SK-N-DZ (cell line): ENCODE measurements at regions not wholly inside any gene's neighbourhood (a gene's known extent, or its start where the extent isn't known, plus 50 kb on each side); places are given as distances from the start of the nearest gene placed in this dataset.

ENCODE experiments used
- DNase-seq: peaks from one replicate; pipeline ENCODE4 v3.0.0-alpha.2; 2015; ENCODE audit warnings: low spot score

DNA sequence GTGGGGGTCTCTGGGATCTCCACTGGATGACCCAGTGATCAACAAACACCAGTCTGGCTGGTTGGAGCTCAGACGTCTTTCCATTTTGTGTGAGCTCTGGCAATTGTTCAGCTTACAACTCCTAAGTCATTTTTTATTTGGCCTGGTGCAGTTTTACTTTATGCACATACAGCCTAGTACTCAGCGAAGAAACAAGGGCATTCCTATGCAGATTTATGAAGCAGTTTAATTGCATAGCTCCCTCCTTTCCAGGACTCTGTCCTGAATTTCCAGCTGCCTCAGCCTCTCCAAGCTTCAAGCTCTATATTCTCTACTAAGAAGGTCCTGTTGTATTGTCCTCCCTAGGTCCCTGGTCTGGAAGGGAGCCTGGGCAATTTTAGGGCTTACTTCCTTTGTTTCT lies 145.6 kb upstream of the GALNT17 start:
- DNase-seq = no peak

DNA sequence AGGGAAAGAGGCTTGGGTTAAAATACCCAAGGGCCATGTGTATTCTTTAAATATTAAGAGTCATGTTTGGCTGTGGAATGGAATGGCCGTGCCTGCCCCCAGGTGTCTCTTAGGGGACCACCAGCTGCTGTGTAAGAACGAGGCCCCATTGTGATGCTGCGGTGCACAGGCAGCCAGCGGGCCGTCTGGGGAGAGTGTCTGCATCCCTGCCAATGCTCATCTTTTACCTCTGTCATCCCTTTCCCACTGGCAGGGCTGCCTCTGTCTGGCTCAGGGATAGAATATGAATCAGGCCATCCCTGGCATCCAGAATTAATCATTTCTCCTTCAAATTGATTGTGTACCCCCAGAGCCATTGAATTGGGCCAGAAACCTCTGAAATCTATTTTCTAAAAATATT lies 137.8 kb upstream of the GALNT17 start:
- DNase-seq = no peak

DNA sequence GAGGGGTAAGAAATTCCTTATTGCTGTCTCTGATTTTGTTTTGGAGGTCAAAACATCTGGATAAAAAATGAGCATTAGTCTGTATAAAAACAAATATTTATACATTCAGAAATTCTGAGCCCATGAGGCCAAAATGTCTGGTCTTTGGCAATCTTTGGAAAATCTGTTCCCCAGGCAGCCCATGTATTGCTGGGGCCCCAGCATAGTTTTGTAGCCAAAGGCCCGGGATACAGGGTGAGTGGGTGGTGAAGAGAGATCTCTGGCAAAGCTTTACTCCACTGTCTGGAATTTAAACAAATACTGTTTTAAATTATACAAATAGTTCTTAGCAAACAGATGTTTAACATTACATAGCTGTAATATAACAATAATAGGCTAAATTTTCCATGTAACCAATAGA lies 134.7 kb upstream of the GALNT17 start:
- DNase-seq = no peak

DNA sequence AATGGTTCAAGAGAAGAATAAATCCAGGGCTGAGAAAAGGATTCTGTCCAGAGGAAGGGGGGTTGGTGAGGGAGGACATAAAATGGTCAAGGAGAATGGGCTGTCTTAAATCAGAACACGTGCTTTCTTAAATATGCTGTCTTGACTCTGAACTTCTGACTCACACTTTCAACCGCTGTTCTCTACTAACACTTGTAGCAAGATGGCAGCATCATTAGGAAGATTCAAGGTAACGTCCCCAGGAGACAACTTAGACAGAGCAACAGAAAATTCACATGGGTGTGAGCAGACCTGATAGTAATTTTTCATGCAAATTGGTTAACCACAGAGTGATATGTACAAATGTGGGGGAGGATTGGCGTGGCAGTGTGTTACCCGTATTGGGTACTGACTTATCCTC lies 126.8 kb upstream of the GALNT17 start:
- no peak for DNase-seq

DNA sequence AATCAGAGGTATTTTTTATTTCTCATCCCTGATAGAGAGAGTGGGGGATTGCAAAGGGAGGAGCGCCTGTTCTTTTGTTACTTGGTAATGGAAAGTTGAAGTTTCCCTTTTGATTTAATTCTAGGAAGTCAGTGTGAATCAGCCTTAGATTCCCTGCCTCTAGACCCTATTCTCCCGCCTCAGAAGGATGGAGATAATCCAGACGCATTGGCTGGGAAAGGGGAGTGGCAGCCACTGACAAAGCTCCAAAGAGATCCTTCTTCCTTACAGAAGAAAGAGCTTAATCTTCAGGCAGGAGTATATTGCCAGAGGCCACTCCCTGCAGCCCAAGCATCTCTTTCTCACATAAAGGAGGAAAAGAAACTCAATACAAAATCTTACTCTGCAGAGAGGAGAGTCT lies 122.3 kb upstream of the GALNT17 start:
- DNase-seq = no peak

DNA sequence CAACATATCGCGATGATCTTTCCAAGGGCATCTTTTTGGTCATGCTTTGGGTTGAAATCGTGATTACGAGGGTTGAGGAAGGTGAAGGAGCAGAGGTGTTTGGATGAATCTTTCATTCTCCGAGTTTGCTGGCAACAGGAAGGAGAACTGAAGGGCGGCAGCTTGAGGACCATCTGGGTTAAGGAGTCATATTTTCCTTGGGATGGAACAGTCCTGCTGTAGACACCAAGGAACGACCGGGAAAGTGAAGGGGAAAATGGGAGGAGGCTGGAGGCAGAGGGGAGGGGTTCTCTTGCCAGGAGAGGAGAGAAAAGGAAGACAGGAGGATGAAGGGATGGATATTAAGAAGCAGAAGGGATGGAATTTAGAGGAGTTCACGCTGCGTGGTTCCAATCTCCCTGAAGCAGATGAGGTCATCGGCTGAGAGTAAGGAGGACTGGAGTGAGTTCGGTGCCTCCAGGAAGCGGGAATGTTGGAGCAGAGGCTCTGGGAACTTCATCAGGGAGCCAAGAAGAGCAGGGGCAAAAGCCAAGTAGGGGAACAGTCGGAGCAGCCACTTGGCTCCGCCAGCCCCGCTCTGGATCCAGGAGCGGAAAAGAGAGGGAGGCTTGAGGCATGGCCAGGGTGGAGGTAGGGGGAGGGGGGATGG lies 116.6 kb upstream of the GALNT17 start:
- DNase-seq = no peak

DNA sequence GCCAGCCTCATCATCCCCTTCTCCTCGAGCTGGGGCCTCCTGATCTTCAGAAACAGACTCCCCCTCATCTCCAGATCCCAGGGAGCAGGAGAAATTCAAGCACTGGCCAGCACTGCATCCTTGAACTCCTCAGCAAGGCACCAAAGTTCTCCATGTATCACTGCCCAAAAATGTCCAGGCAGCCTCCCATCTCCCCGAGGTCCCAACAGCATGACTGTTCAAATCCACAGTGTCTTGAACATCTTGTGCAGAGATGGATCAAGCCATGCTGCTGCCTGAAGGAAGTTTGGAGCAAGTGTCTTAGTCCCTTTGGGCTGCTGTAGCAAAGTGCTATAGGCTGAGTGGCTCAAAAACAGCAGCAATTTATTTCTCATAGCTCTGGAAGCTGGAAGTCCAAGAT lies 115.5 kb upstream of the GALNT17 start:
- no peak for DNase-seq

DNA sequence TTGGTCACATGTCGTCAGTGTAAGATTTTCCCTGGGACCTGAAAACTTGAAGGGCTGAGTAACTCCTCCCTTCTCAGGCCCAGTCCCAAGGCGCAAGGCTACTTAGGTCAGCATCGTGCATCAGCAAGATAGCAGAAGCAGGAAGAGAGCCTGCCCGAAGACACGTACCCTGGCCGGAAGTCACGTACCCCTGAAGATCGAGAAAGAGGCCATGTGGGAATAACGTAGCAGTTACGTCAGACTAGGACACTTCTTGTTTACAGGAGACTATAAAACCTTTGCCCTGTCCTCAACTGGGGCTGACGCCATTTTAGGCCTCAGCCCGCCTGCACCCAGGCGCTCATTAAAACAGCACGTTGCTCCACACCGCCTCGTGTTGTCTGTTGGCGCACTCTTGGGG lies 114.3 kb upstream of the GALNT17 start:
- DNase-seq = no peak

DNA sequence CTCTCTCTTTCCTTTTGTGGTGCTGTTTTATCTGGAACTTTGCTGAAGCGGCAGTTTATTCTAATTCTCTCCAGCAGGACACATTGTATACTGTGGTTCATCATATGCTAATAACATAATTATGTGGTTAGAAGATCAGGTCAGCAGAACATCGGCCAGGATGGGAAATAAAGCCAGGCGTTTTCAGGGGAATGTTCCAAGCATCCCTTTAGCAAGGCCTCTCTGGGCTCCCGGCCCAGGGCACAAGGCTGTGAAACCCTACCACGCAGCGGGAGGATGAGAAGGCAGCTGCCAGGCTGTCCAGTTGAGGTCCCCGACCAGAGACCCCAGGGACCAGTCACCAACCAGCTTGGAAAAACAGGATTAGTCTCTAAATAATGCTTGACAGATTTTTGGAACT lies 112.2 kb upstream of the GALNT17 start:
- no peak for DNase-seq

DNA sequence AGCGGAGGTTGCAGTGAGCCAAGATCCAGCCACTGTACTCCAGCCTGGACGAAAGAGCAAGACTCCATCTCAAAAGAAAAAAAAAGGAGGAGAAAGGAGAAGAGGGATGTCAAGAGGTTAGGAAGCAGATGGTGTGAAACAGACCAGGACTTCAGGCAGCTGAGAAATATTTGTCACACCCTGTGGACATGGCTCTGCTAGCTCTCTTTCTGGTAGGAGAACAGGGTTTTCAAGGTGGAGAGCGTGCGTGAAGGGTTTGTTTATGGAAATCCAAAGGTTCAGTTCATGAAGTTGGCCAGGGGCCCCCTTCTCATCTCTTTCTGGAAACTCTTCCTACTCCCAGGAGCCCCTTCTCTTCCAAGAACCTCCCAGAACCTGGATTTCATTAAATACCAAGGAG lies 110.8 kb upstream of the GALNT17 start:
- DNase-seq = no peak

DNA sequence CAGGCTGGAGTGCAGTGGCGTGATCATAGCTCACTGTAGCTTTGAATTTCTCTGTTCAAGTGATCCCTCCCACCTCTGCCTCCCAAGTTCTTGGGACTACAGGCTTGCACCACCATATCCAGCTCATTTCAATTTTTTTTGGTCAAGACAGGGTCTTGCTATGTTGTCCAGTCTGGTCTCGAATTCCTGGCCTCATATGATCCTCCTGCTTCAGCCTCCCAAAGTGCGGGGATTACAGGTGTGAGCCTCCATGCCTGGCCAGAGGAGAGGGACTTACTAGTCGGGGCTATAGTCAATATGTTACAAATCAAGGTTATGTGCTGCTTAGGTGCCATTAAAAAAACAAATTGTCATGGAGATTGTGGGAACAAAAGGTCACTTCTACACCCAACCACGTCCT lies 105.3 kb upstream of the GALNT17 start:
- DNase-seq = no peak

DNA sequence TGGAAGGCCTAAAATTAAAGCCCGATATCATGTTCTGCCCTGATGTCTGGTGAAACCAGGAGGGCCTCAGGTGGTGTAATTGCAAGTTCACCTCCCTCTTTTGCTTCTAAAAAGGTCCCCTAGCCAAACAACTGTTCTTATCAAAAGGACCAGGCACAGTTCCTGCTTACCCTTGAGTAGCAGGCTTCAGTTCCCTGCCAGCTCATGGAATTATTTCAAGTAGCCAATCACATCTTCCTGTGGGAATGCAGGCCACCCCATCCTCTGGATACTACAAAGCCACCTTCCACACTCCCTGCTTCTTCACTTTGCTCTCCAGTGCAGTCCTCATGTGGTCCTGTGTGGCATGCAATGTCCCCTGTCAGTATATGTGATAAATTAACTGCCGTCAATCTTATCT lies 97.7 kb upstream of the GALNT17 start:
- no peak for DNase-seq

DNA sequence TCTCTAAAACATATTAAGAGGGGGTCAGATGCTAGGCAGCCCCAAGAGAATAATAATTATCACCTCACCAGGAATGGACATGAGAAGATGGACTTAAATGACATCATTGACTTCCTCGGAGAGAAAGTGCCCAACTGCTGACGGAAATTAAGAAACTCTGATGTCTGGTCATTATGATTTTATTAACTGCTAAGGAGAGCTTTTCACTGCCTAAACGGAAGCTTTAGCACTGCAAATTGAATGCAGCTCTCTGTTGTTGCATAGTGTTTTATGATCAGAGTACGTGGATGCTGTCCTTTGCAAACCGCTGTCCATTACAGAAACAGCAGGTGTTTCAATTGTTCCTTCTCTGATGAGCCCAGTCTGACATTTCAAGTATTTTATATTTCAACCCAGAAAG lies 89.4 kb upstream of the GALNT17 start:
- DNase-seq = no peak

DNA sequence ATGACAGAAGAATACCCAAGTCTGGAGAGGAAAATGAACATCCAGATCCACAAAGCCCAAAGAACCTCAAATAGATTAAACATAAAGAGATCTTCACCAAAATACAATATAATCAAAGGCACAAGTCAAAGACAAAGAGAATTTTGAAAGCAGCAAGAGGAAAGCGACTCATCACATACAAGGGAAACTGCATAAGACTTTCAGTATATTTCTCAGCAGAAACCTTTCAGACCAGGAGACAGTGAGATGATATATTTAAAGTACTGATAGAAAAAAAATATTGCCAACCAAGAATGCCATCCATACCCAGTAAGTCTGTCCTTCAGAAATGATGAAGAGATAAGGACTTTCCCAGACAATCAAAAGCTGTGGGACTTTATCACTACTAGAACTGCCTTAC lies 81.5 kb upstream of the GALNT17 start:
- no peak for DNase-seq

DNA sequence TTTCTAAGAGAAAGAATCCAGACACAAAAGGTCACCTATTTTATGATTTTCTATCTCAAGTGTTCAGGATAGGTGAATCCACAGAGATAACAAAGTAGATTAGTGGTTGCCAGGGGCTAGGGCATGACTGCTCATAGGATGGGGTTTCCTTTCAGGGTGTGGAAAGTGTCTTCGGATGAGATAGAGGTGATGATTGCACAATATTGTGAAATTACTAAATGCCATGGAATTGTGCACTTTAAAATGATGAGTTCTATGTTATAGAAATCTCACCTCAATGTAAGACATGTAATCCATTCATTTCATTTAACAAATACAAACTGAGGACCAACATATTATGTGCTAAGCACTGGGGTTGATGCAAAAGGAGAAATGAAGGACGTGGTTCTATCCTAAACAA lies 76.4 kb upstream of the GALNT17 start:
- no peak for DNase-seq

DNA sequence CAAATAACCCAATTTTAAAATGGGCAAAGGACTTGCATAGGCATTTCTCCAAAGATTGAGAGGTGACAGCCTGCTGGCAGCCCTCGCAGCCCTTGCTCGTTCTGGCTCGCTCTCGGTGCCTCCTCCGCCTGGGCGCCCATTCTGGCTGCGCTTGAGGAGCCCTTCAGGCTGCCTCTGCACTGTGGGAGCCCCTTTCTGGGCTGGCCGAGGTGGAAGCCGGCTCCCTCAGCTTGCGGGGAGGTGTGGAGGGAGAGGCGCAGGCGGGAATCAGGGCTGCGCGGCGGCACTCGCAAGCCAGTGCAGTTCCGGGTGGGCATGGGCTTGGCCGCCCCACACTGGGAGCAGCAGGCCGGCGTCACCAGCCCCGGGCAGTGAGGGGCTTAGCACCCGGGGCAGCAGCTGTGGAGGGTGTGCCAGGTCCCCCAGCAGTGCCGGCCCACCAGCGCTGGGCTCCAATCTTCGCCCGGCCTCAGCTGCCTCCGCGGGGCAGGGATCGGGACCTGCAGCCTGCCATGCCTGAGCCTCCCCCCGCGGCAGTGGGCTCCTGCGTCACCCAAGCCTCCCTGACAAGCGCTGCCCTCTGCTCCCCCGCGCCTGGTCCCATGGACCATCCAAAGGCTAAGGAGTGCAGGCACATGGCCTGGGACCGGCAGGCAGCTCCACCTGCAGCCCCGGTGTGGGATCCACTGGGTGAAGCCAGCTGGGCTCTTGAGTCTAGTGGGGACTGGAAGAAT lies 54.0 kb upstream of the GALNT17 start:
- no peak for DNase-seq
